MM.1S (cell line): ENCODE measurements at regions not wholly inside any gene's neighbourhood (a gene's known extent, or its start where the extent isn't known, plus 50 kb on each side); places are given as distances from the start of the nearest gene placed in this dataset.
"Not testable (repeated sequence)": the region's sequence is repeated elsewhere in the genome, so short reads cannot be mapped to it uniquely, and the experiment has no call there.

Source experiments
- DNase-seq: peaks from one replicate; pipeline ENCODE4 v3.0.0-alpha.2; 2015
- H2AFZ ChIP-seq: fragments of 300-600 bp; sonication (generic); 2 replicates; pipeline ENCODE4 v1.6.0; 2016; ENCODE audit warnings: antibody characterized with exemption, low read length
- H3F3A ChIP-seq: fragments of 300-600 bp; sonication (generic); 2 replicates; pipeline ENCODE4 v1.6.1; 2016; ENCODE audit warnings: mild to moderate bottlenecking, antibody characterized with exemption, low read length, moderate library complexity, mixed read lengths; ENCODE audit not compliant: insufficient read depth
- H3K27ac ChIP-seq: fragments of 300-600 bp; sonication (generic); 2 replicates; pipeline ENCODE4 v1.5.1; 2016; ENCODE audit warnings: mild to moderate bottlenecking, low read length
- H3K27me3 ChIP-seq: fragments of 300-600 bp; sonication (generic); replicated peaks from 2 replicates; pipeline ENCODE4 v1.6.0; 2016; ENCODE audit warnings: low read length; ENCODE audit not compliant: insufficient read depth
- H3K36me3 ChIP-seq: fragments of 300-600 bp; sonication (generic); replicated peaks from 2 replicates; pipeline ENCODE4 v1.6.1; 2016; ENCODE audit warnings: mild to moderate bottlenecking, low read length, mixed read lengths; ENCODE audit not compliant: insufficient read depth
- H3K4me1 ChIP-seq: fragments of 300-600 bp; sonication (generic); 2 replicates; pipeline ENCODE4 v1.6.1; 2016; ENCODE audit warnings: low read length, mixed read lengths
- H3K4me2 ChIP-seq: fragments of 300-600 bp; sonication (generic); 2 replicates; pipeline ENCODE4 v1.6.0; 2016; ENCODE audit warnings: low read depth, low read length
- H3K4me3 ChIP-seq: fragments of 300-600 bp; sonication (generic); 2 replicates; pipeline ENCODE4 v1.5.1; 2016; ENCODE audit warnings: low read length, mixed read lengths
- H3K79me2 ChIP-seq: fragments of 300-600 bp; sonication (generic); 2 replicates; pipeline ENCODE4 v1.6.1; 2016; ENCODE audit warnings: mixed run types, low read length, mixed read lengths
- H3K9ac ChIP-seq: fragments of 300-600 bp; sonication (generic); 2 replicates; pipeline ENCODE4 v1.6.1; 2016; ENCODE audit warnings: low read length, mixed read lengths
- H3K9me2 ChIP-seq: fragments of 300-600 bp; sonication (generic); replicated peaks from 2 replicates; pipeline ENCODE4 v1.6.1; 2016; ENCODE audit warnings: mild to moderate bottlenecking, low read length, mixed read lengths; ENCODE audit not compliant: insufficient read depth
- H3K9me3 ChIP-seq: fragments of 300-600 bp; sonication (generic); replicated peaks from 2 replicates; pipeline ENCODE4 v1.6.1; 2016; ENCODE audit warnings: mild to moderate bottlenecking, low read length, mixed read lengths; ENCODE audit not compliant: insufficient read depth
- H4K20me1 ChIP-seq: fragments of 300-600 bp; sonication (generic); 2 replicates; pipeline ENCODE4 v1.6.1; 2016; ENCODE audit warnings: mild to moderate bottlenecking, low read length, moderate library complexity, mixed read lengths; ENCODE audit not compliant: insufficient read depth
- EZH2 ChIP-seq: fragments of 300-600 bp; sonication (generic); optimal IDR thresholded peaks from 2 replicates; pipeline ENCODE3; 2017; ENCODE audit warnings: low read depth, mild to moderate bottlenecking, antibody characterized with exemption, low read length, mixed read lengths
- EZH2phosphoT487 ChIP-seq: fragments of 300-600 bp; sonication (generic); IDR thresholded peaks from 2 replicates; pipeline ENCODE4 v1.6.1; 2018; ENCODE audit warnings: antibody characterized with exemption, low read length
- TF ChIP-seq, protein P1 (sequence below): fragments of 300-600 bp; sonication (generic); IDR thresholded peaks from 2 replicates; pipeline ENCODE4 v1.5.1; 2016; ENCODE audit warnings: antibody characterized with exemption, low read length, mixed read lengths

DNA sequence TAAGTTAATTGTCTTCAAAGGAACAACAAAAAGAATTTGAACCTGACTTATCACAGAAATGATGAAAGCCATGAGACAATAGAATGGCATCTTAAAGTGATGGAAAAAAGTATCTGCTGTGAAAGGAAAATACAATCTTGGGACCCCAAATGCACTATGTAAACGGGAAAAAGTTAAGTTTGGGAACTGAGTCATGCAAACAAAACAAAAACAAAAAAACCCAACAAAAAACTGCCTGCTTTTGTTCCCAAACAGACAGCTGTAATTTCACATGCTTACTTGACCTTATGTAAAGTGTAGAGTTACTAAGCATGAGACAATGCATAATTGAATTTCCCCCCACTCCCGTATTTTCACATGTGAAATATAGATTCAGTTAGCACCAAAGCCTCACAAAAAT lies 122.1 kb upstream of the RBMS1 start:
- Histone ChIP-seq H3K4me2 (no peak overlapping the region), H3K9me3 (no peaks in the 10 kb centered on the region), H2AFZ (no peak overlapping the region), H3K79me2 (no peaks in the 10 kb centered on the region), H3K4me1 (no peaks in the 10 kb centered on the region), H3K9ac (no peak overlapping the region), H3K27me3 (no peaks in the 10 kb centered on the region), H3K36me3 (no peaks in the 10 kb centered on the region), H3K27ac (no peak overlapping the region), H3K9me2 (no peaks in the 10 kb centered on the region), H3F3A (no peaks in the 10 kb centered on the region), H4K20me1 (no peaks in the 10 kb centered on the region), H3K4me3 (no peak overlapping the region)
- no peak for DNase-seq
- no peak for TF ChIP-seq EZH2
- TF ChIP-seq, protein P1, sequence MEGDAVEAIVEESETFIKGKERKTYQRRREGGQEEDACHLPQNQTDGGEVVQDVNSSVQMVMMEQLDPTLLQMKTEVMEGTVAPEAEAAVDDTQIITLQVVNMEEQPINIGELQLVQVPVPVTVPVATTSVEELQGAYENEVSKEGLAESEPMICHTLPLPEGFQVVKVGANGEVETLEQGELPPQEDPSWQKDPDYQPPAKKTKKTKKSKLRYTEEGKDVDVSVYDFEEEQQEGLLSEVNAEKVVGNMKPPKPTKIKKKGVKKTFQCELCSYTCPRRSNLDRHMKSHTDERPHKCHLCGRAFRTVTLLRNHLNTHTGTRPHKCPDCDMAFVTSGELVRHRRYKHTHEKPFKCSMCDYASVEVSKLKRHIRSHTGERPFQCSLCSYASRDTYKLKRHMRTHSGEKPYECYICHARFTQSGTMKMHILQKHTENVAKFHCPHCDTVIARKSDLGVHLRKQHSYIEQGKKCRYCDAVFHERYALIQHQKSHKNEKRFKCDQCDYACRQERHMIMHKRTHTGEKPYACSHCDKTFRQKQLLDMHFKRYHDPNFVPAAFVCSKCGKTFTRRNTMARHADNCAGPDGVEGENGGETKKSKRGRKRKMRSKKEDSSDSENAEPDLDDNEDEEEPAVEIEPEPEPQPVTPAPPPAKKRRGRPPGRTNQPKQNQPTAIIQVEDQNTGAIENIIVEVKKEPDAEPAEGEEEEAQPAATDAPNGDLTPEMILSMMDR: no peak
- no peak for TF ChIP-seq EZH2phosphoT487

DNA sequence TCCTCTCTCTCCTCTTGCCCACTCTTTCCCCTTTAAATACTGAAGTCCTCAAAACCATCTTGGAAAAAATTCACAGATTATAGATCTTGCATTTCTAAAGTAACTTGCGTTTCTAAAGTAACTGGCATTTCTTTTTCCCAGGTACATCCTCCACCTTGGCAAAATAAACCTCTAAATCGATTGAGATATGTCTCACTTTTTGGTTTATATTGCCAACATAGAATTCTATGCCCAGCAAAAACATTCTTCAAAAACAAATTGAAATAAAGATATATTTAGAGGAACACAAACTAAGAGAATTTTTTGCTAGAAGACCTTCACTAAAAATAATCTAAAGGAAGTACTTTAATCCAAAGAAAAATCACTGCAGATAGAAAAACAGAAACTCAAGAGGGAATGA lies 122.5 kb upstream of the RBMS1 start:
- Histone ChIP-seq H3F3A (no peaks in the 10 kb centered on the region), H3K36me3 (no peaks in the 10 kb centered on the region), H4K20me1 (no peaks in the 10 kb centered on the region), H3K27ac (no peak overlapping the region), H2AFZ (no peak overlapping the region), H3K27me3 (no peaks in the 10 kb centered on the region), H3K4me3 (no peak overlapping the region), H3K9me3 (no peaks in the 10 kb centered on the region), H3K9me2 (no peaks in the 10 kb centered on the region), H3K4me2 (no peak overlapping the region), H3K4me1 (no peaks in the 10 kb centered on the region), H3K9ac (no peak overlapping the region), H3K79me2 (no peaks in the 10 kb centered on the region)
- DNase-seq: no peak
- TF ChIP-seq EZH2: no peak
- TF ChIP-seq EZH2phosphoT487: no peak
- TF ChIP-seq, protein P1: no peak

DNA sequence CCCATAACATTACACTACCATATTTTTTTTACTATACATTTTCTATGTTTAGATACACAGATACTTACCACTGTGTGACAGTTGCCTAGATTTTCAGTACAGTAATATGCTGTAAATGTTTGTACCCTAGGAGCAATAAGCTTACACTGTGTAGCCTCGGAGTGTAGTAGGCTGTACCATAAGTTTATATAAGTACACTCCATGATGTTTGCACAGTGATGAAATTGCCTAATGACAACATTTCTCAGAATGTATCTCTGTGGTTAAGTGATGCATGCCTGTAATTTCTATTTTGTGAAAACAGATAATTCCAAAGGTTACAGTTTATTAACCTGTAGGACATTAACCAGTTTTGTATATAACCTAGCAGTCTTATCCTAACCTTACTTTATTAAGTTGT lies 128.1 kb upstream of the RBMS1 start:
- Histone ChIP-seq H3K4me1 (no peaks in the 10 kb centered on the region), H3K36me3 (no peaks in the 10 kb centered on the region), H3K9ac (no peak overlapping the region), H3F3A (no peaks in the 10 kb centered on the region), H3K27ac (no peak overlapping the region), H4K20me1 (no peaks in the 10 kb centered on the region), H3K4me2 (no peak overlapping the region), H3K4me3 (no peak overlapping the region), H3K9me2 (no peaks in the 10 kb centered on the region), H3K9me3 (no peaks in the 10 kb centered on the region), H3K79me2 (no peaks in the 10 kb centered on the region), H3K27me3 (no peaks in the 10 kb centered on the region), H2AFZ (no peak overlapping the region)
- TF ChIP-seq, protein P1: no peak
- TF ChIP-seq EZH2 (no peak), EZH2phosphoT487 (no peak)
- no peak for DNase-seq

DNA sequence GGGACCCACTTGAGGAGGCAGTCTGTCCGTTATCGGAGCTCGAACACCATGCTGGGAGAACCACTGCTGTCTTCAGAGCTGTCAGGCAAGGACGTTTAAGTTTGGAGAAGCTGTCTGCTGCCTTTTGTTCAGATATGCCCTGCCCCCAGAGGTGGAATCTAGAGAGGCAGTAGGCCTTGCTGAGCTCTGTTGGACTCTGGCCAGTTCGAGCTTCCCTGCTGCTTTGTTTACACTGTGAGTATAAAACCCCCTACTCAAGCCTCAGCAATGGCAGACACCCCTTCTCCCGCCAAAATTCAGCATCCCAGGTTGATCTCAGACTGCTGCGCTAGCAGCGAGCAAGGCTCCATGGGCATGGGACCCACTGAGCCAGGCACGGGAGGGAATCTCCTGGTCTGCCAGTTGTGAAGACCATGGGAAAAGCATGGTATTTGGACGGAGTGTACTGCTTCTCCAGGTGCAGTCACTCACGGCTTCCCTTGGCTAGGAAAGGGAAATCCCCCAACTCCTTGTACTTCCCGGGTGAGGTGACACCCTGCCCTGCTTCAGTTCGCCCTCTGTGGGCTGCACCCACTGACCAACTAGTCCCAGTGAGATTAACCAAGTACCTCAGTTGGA lies 134.5 kb upstream of the RBMS1 start:
- H3K4me3 ChIP-seq, H3K4me1 ChIP-seq, H3K27me3 ChIP-seq, DNase-seq, H2AFZ ChIP-seq, H3K4me2 ChIP-seq, H3F3A ChIP-seq, H3K79me2 ChIP-seq, H3K9ac ChIP-seq, H3K9me3 ChIP-seq, H4K20me1 ChIP-seq, H3K36me3 ChIP-seq, H3K9me2 ChIP-seq, H3K27ac ChIP-seq: not testable (repeated sequence)
